ENCODE measurements at regions not wholly inside any gene's neighbourhood (a gene's known extent, or its start where the extent isn't known, plus 50 kb on each side); places are given as distances from the start of the nearest gene placed in this dataset.
"Not testable (repeated sequence)": the region's sequence is repeated elsewhere in the genome, so short reads cannot be mapped to it uniquely, and the experiment has no call there.

DNA sequence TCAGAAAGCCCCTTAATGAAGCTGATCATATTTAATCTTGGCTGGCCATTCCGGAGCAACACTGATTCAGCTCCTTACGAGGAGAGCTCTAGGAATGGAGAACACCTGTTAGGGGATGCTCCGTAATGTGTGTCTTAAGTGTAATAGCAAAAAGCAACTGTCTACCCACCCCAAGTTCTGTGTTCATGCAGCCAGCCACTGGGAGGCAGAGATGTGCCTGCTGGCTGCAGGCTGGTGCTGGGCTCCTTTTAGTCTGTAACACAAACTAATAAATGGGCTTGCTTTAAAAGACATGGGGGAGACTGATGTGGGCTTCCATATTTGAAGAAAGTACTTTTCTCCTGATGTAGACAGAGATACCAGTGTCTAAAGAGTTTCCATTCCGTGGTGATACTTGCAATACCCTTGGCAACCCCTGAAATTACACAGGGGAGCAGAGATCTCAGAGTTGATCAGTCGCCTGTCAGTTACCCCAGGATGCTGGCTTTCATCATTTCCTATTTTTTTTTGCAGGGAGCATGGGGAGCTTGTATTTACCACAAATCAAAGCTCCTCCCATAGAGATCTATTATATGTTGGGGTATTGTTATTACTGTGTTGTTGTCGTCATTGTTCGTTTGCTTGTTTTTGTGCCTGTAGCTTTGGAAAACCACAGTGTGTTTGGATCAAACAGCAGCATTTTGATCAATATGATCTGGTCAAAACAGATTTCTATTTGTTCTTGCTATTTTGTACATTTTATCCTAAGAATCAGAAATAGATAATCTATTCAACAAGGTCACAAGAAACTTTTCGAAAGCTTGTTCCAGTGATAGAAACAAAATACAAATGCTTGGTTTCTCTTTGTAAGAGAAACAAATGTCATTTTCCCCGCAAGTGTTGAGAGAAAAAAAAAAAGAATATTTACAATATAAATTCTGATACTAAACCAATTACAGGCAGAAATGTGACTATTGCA lies 65.8 kb downstream of the MTX3 start:
- Mint-ChIP-seq H3K27me3 (peaks cover 23% of the 10 kb centered on the region), H3K9me3 (peaks cover 8% of the 10 kb centered on the region), H3K36me3 (ENCODE audit: insufficient read depth) (no peaks in the 10 kb centered on the region), H3K27ac (ENCODE audit: low read depth) (no peak overlapping the region), H3K4me1 (no peaks in the 10 kb centered on the region), H3K4me3 (no peak overlapping the region)
- ATAC-seq (replicated peaks; ENCODE audit: extremely low read depth, poor library complexity, severe bottlenecking) (no peak), DNase-seq (ENCODE audit: low spot score in 2 of 2) (no peak)

DNA sequence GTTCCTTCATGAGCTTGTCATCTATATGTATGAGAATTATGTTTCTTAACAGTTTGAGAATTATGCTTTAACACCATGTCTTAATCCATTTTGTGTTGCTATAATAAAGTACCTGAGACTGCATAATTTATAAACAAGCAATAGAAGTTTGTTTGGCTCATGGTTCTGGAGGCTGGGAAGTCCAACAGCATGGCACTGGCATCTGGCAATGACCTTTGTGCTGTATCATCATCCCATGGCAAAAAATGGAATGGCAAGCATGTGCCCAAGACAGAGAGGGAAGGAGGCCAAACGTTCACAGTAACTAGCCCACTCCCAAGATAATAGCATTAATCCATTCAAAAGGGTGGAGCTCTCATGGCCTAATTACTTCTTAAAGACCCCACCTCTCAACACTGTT lies 67.6 kb downstream of the MTX3 start:
- no peak for ATAC-seq (replicated peaks; ENCODE audit: extremely low read depth, poor library complexity, severe bottlenecking)
- H3K4me3 Mint-ChIP-seq: no peak overlapping the region
- no peaks in the 10 kb centered on the region for H3K4me1 Mint-ChIP-seq
- H3K27me3 Mint-ChIP-seq: peaks cover 23% of the 10 kb centered on the region
- H3K36me3 Mint-ChIP-seq (ENCODE audit: insufficient read depth): no peaks in the 10 kb centered on the region
- no peak for DNase-seq (ENCODE audit: low spot score in 2 of 2)
- peaks cover 8% of the 10 kb centered on the region for H3K9me3 Mint-ChIP-seq
- H3K27ac Mint-ChIP-seq (ENCODE audit: low read depth): no peak overlapping the region

DNA sequence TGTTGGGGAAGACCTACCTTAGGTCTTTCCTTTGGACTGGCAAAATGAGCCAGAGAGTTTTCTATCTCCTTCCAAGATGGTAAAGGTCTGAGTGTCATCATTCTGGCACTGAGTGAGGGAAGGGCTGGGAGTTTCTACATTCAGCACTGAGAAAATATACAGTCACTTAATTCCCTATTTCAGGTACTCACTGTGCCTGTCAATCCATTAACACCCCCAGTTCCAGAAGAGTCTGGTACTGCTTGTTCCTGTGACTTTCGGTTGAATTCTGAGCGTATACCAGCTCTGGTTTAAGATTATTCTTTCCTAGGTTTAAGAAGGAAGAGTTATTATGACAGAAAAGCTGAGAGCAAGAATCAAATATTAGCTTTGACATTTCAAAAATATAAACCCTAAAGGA lies 68.4 kb downstream of the MTX3 start:
- no peak for DNase-seq (ENCODE audit: low spot score in 2 of 2)
- Mint-ChIP-seq H3K27ac (ENCODE audit: low read depth) (no peak overlapping the region), H3K27me3 (peaks cover 23% of the 10 kb centered on the region)

DNA sequence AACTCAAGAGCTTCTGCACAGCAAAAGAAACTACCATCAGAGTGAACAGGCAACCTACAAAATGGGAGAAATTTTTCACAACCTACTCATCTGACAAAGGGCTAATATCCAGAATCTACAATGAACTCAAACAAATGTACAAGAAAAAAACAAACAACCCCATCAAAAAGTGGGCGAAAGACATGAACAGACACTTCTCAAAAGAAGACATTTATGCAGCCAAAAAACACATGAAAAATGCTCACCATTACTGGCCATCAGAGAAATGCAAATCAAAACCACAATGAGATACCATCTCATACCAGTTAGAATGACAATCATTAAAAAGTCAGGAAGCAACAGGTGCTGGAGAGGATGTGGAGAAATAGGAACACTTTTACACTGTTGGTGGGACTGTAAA lies 83.6 kb downstream of the MTX3 start:
- not testable (repeated sequence) for H3K9me3 Mint-ChIP-seq; DNase-seq (ENCODE audit: low spot score in 2 of 2); ATAC-seq (replicated peaks; ENCODE audit: extremely low read depth, poor library complexity, severe bottlenecking)

More for the DNA sequence above, 68.4 kb downstream of the MTX3 start:
- Mint-ChIP-seq H3K9me3 (peaks cover 8% of the 10 kb centered on the region), H3K36me3 (ENCODE audit: insufficient read depth) (no peaks in the 10 kb centered on the region), H3K4me3 (no peak overlapping the region), H3K4me1 (no peaks in the 10 kb centered on the region)
- ATAC-seq (replicated peaks; ENCODE audit: extremely low read depth, poor library complexity, severe bottlenecking): no peak

DNA sequence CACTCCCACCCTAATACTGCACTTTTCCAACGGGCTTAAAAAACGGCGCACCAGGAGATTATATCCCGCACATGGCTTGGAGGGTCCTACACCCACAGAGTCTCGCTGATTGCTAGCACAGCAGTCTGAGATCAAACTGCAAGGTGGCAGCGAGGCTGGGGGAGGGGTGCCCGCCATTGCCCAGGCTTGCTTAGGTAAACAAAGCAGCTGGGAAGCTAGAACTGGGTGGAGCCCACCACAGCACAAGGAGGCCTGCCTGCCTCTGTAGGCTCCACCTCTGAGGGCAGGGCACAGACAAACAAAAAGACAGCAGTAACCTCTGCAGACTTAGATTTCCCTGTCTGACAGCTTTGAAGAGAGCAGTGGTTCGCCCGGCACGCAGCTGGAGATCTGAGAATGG lies 88.5 kb downstream of the MTX3 start:
- DNase-seq (ENCODE audit: low spot score in 2 of 2); ATAC-seq (replicated peaks; ENCODE audit: extremely low read depth, poor library complexity, severe bottlenecking); H3K4me3 Mint-ChIP-seq; H3K27ac Mint-ChIP-seq (ENCODE audit: low read depth); H3K4me1 Mint-ChIP-seq; H3K9me3 Mint-ChIP-seq; H3K36me3 Mint-ChIP-seq (ENCODE audit: insufficient read depth): not testable (repeated sequence)
- H3K27me3 Mint-ChIP-seq: peaks cover 26% of the 10 kb centered on the region

More for the DNA sequence above, 83.6 kb downstream of the MTX3 start:
- H3K27me3 Mint-ChIP-seq: peaks cover 17% of the 10 kb centered on the region
- not testable (repeated sequence) for H3K36me3 Mint-ChIP-seq (ENCODE audit: insufficient read depth); H3K4me3 Mint-ChIP-seq; H3K4me1 Mint-ChIP-seq; H3K27ac Mint-ChIP-seq (ENCODE audit: low read depth)

DNA sequence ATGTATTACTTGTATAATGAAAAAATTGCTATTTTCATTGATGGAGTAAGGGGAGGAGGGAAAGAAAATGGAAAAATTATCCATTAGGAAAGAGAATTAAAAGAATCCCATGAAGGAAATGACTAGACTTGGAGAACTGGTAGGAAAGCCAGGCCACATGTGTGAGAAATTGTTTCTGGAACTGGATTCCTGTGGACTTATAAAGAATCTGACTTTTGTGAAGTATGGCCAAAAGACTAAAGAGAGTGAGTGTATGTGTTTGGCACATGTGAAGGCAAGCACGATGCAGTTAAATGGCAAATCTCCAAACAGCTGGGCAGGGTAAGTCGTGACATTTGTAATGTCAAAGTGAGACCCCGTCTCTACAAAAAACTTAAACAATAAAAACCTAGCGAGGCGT lies 89.4 kb downstream of the MTX3 start:
- H3K4me3 Mint-ChIP-seq: no peak overlapping the region
- H3K36me3 Mint-ChIP-seq (ENCODE audit: insufficient read depth): no peaks in the 10 kb centered on the region
- DNase-seq (ENCODE audit: low spot score in 2 of 2) (no peak), ATAC-seq (replicated peaks; ENCODE audit: extremely low read depth, poor library complexity, severe bottlenecking) (no peak)
- H3K9me3 Mint-ChIP-seq: no peaks in the 10 kb centered on the region
- peaks cover 35% of the 10 kb centered on the region for H3K27me3 Mint-ChIP-seq
- H3K4me1 Mint-ChIP-seq: no peaks in the 10 kb centered on the region
- H3K27ac Mint-ChIP-seq (ENCODE audit: low read depth): no peak overlapping the region

DNA sequence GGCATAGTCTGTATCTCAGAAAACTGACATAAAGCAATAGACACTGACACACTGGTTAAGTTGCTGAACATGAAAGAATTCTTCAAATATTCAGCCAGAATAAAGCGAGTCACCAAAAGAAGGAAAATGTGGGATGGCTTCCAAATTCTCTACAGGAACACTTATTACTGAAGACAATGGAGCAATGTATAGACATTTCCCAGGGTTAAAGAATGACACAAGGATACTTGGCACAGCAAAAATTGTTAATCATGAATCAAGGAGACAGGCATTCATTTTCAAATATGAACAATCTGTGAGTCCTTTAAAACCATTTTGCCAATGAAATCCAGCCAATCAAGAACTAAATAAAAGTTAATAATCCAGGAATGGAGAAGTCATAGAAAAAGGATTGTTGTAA lies 92.5 kb downstream of the MTX3 start:
- Mint-ChIP-seq H3K9me3 (no peaks in the 10 kb centered on the region), H3K36me3 (ENCODE audit: insufficient read depth) (no peaks in the 10 kb centered on the region), H3K4me3 (no peak overlapping the region), H3K4me1 (no peaks in the 10 kb centered on the region), H3K27ac (ENCODE audit: low read depth) (no peak overlapping the region), H3K27me3 (peaks cover 64% of the 10 kb centered on the region)
- DNase-seq (ENCODE audit: low spot score in 2 of 2) (no peak), ATAC-seq (replicated peaks; ENCODE audit: extremely low read depth, poor library complexity, severe bottlenecking) (no peak)

DNA sequence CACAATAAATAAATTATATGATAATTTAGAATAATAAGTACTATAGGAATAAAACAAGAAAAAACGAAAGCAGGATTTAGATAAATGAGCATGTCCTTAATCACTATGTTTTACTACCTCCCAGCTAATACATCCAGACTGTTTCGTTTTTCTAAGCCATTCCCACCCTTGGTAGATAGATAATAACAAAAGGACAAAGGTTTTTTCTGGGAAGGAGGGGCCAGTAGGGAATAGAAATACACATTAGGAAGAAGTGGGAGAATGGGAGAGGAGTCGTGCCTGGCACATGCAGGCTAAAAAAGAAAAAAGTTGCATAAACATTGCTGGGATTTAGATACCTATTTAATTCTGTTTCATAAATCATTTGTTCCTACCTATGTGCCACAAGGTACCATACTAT lies 97.1 kb downstream of the MTX3 start:
- peaks cover 76% of the 10 kb centered on the region for H3K27me3 Mint-ChIP-seq
- no peaks in the 10 kb centered on the region for H3K4me1 Mint-ChIP-seq
- no peaks in the 10 kb centered on the region for H3K9me3 Mint-ChIP-seq
- no peak overlapping the region for H3K27ac Mint-ChIP-seq (ENCODE audit: low read depth)
- ATAC-seq (replicated peaks; ENCODE audit: extremely low read depth, poor library complexity, severe bottlenecking) (no peak), DNase-seq (ENCODE audit: low spot score in 2 of 2) (no peak)
- H3K36me3 Mint-ChIP-seq (ENCODE audit: insufficient read depth): no peaks in the 10 kb centered on the region
- H3K4me3 Mint-ChIP-seq: no peak overlapping the region

DNA sequence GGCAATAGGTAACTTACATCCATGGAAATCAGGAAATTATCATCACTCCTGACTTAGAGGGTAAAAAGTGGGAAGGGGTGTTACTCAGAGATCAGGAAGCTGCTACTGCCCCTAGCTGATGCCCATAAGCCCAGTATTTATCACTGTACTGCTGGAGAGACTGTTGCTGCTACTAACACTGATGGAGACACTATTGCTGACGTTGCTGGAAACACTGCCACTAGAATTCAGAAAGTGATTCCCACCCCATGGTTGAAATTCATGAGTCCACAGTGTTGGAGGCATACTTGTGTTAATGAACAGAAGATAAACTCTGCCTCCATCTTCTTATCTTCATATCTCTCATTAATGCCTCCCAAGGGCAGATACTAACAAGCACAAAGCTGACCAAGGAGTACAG lies 97.6 kb downstream of the MTX3 start:
- Mint-ChIP-seq H3K27ac (ENCODE audit: low read depth) (no peak overlapping the region), H3K27me3 (peaks cover 71% of the 10 kb centered on the region), H3K36me3 (ENCODE audit: insufficient read depth) (no peaks in the 10 kb centered on the region), H3K4me3 (no peak overlapping the region), H3K4me1 (no peaks in the 10 kb centered on the region), H3K9me3 (no peaks in the 10 kb centered on the region)
- DNase-seq (ENCODE audit: low spot score in 2 of 2) (no peak), ATAC-seq (replicated peaks; ENCODE audit: extremely low read depth, poor library complexity, severe bottlenecking) (no peak)

DNA sequence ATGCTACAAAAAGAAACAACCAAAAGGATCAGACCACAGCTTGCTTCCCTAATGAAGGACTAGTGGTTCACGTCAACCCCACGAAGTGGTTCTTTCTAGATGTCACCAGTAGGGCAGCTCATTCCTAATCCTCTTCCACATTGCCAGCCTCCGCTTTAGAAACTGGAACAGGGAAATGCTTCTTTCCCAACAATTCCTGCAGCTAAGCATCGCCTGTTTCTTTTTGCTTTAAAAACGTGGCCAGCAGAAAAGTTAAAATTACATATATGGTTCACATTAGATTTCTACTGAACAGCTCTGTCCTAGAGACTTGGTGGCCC lies 100.2 kb downstream of the MTX3 start:
- ATAC-seq (replicated peaks; ENCODE audit: extremely low read depth, poor library complexity, severe bottlenecking) (no peak), DNase-seq (ENCODE audit: low spot score in 2 of 2) (no peak)
- Mint-ChIP-seq H3K27ac (ENCODE audit: low read depth) (no peak overlapping the region), H3K4me3 (no peak overlapping the region), H3K36me3 (ENCODE audit: insufficient read depth) (no peaks in the 10 kb centered on the region), H3K9me3 (no peaks in the 10 kb centered on the region), H3K4me1 (no peaks in the 10 kb centered on the region), H3K27me3 (peaks cover 46% of the 10 kb centered on the region)

DNA sequence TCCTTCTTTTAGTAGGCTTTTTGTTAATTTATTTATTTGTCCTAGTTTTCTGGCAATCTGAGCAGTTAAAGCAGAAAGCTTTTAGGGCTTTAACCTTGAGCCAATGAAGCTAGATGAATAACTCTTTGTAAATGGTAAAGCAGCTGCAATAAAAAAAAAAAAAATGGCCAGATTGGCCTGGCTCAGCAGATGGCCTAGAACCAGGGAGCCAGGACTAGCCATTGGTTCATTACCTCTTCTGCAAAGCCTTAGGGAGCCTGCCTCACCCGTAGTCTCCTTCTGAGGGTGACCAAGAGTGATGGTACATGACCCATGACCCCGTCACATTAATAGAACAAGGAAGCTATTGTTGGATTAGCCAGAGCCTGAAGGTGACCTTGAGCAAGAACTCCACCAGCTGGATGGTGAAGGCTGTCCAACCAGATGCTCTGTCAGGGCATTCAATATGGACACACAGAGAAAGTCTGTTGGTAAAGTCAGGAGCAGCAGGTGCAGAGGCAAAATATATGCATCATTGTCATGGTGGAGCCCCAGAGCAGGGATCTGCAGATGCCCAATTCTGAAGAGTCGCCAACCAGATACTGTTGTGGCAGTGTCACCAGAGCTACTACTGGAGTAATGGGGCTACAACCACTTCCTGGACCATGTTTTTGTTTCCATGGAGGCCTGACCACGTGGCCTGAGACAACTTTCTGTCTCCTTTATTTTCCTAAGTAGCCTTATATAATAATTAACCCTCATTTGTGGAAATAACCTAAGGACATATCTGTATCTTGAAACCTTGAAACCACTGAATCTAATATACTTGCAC lies 100.7 kb downstream of the MTX3 start:
- H3K27me3 Mint-ChIP-seq: peaks cover 40% of the 10 kb centered on the region
- ATAC-seq (replicated peaks; ENCODE audit: extremely low read depth, poor library complexity, severe bottlenecking) (no peak), DNase-seq (ENCODE audit: low spot score in 2 of 2) (no peak)
- no peaks in the 10 kb centered on the region for H3K9me3 Mint-ChIP-seq
- H3K36me3 Mint-ChIP-seq (ENCODE audit: insufficient read depth): no peaks in the 10 kb centered on the region
- no peak overlapping the region for H3K27ac Mint-ChIP-seq (ENCODE audit: low read depth)
- H3K4me1 Mint-ChIP-seq: no peaks in the 10 kb centered on the region
- H3K4me3 Mint-ChIP-seq: no peak overlapping the region

DNA sequence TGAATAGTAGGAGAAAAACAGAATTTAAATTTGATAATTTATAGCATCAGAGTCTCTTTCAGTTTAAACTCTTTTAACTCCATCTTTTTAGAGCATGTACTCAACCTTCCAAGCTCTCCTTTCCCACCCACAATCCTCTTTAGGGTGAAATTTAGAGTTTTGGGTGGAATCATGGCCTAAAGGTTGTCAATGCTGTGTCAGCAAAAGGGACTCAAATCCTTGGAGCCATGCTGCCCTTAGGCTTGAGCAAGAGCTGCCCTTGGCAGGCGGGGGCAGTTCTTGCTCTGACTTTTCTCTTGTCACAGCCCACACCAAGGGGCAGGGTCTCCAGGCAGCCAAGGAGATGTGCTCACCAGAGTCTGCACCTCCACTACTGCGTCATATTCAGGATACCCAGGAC lies 102.4 kb downstream of the MTX3 start:
- Mint-ChIP-seq H3K36me3 (ENCODE audit: insufficient read depth) (no peaks in the 10 kb centered on the region), H3K4me1 (no peaks in the 10 kb centered on the region)

More for the DNA sequence above, 102.4 kb downstream of the MTX3 start:
- no peaks in the 10 kb centered on the region for H3K9me3 Mint-ChIP-seq
- no peak overlapping the region for H3K4me3 Mint-ChIP-seq
- ATAC-seq (replicated peaks; ENCODE audit: extremely low read depth, poor library complexity, severe bottlenecking): no peak
- no peak for DNase-seq (ENCODE audit: low spot score in 2 of 2)
- H3K27ac Mint-ChIP-seq (ENCODE audit: low read depth): no peak overlapping the region
- peaks cover 25% of the 10 kb centered on the region for H3K27me3 Mint-ChIP-seq
